GM23338 (cell line): ENCODE measurements at regions not wholly inside any gene's neighbourhood (a gene's known extent, or its start where the extent isn't known, plus 50 kb on each side); places are given as distances from the start of the nearest gene placed in this dataset.

Source experiments
- ATAC-seq: fragments of 200-7000 bp; cut with Tn5 transposase; 3 replicates; pipeline ENCODE4 v1.9.1; 2020
- DNase-seq: peaks from one replicate; pipeline ENCODE4 v3.0.0-alpha.2; 2015; ENCODE audit warnings: low spot score
- H2AFZ ChIP-seq: fragments of 200-600 bp; sonication (generic); 2 replicates; pipeline ENCODE4 v1.8.0; 2016; ENCODE audit warnings: antibody characterized with exemption, mild to moderate bottlenecking, moderate library complexity
- H3F3A ChIP-seq: fragments of 200-600 bp; sonication (generic); replicated peaks from 2 replicates; pipeline ENCODE4 v1.8.0; 2017; ENCODE audit warnings: antibody characterized with exemption, mixed run types, low read depth
- H3K27ac ChIP-seq: fragments of 200-600 bp; sonication (generic); 2 replicates; pipeline ENCODE4 v1.6.1; 2016; ENCODE audit warnings: low read depth
- H3K27me3 ChIP-seq: fragments of 200-600 bp; sonication (generic); 2 replicates; pipeline ENCODE4 v1.8.0; 2016; ENCODE audit warnings: mild to moderate bottlenecking, mixed run types, moderate library complexity; ENCODE audit not compliant: insufficient read depth
- H3K36me3 ChIP-seq: fragments of 200-600 bp; sonication (generic); 2 replicates; pipeline ENCODE4 v1.8.0; 2016; ENCODE audit warnings: mild to moderate bottlenecking; ENCODE audit not compliant: insufficient read depth
- H3K4me1 ChIP-seq: fragments of 200-600 bp; sonication (generic); 2 replicates; pipeline ENCODE4 v1.8.0; 2016; ENCODE audit warnings: mild to moderate bottlenecking, moderate library complexity; ENCODE audit not compliant: insufficient read depth
- H3K4me2 ChIP-seq: fragments of 200-600 bp; sonication (generic); 2 replicates; pipeline ENCODE4 v1.7.1; 2017; ENCODE audit warnings: mixed run types
- H3K4me3 ChIP-seq: fragments of 200-600 bp; sonication (generic); 2 replicates; pipeline ENCODE4 v1.6.1; 2016; ENCODE audit warnings: mixed run types
- H3K79me2 ChIP-seq: fragments of 200-600 bp; sonication (generic); replicated peaks from 2 replicates; pipeline ENCODE4 v1.8.0; 2017; ENCODE audit warnings: mild to moderate bottlenecking; ENCODE audit not compliant: insufficient read depth
- H3K9me2 ChIP-seq: fragments of 200-600 bp; sonication (generic); 2 replicates; pipeline ENCODE4 v1.8.0; 2017; ENCODE audit not compliant: insufficient read depth
- H4K20me1 ChIP-seq: fragments of 200-600 bp; sonication (generic); replicated peaks from 2 replicates; pipeline ENCODE4 v1.8.0; 2017; ENCODE audit warnings: mild to moderate bottlenecking; ENCODE audit not compliant: insufficient read depth
- H3K27ac Mint-ChIP-seq: 2 replicates; pipeline ENCODE4 v1.8.0; 2020; ENCODE audit warnings: inconsistent platforms, mild to moderate bottlenecking, moderate library complexity, mixed read lengths
- H3K27me3 Mint-ChIP-seq: 3 replicates; pipeline ENCODE4 v1.8.0; 2022; ENCODE audit warnings: low read depth, mild to moderate bottlenecking, moderate library complexity, mixed read lengths, inconsistent platforms; ENCODE audit not compliant: insufficient read depth, poor library complexity
- H3K36me3 Mint-ChIP-seq: 3 replicates; pipeline ENCODE4 v1.8.0; 2021; ENCODE audit warnings: low read depth, mild to moderate bottlenecking, inconsistent platforms, moderate library complexity, mixed read lengths
- H3K4me1 Mint-ChIP-seq: 3 replicates; pipeline ENCODE4 v1.8.0; 2020; ENCODE audit warnings: mild to moderate bottlenecking, inconsistent platforms, mixed read lengths
- H3K4me3 Mint-ChIP-seq: 3 replicates; pipeline ENCODE4 v1.8.0; 2021; ENCODE audit warnings: moderate library complexity, mild to moderate bottlenecking, inconsistent platforms, mixed read lengths
- H3K9me3 Mint-ChIP-seq: 3 replicates; pipeline ENCODE4 v1.8.0; 2020; ENCODE audit warnings: moderate library complexity, mild to moderate bottlenecking, inconsistent platforms, mixed read lengths
- CREB1 ChIP-seq: fragments of 250-450 bp; sonication (Bioruptor Pico); IDR thresholded peaks from 2 replicates; pipeline ENCODE4 v1.5.0; 2020; ENCODE audit warnings: low read depth, mild to moderate bottlenecking, moderate library complexity
- EZH2 ChIP-seq: fragments of 200-600 bp; sonication (generic); IDR thresholded peaks from one replicate; pipeline ENCODE4 v1.8.0; 2017; ENCODE audit warnings: antibody characterized with exemption, mild to moderate bottlenecking, low read depth; ENCODE audit not compliant: unreplicated experiment
- EZH2phosphoT487 ChIP-seq: fragments of 200-600 bp; sonication (generic); IDR thresholded peaks from one replicate; pipeline ENCODE4 v1.8.1; 2018; ENCODE audit warnings: antibody characterized with exemption; ENCODE audit not compliant: unreplicated experiment
- JUNB ChIP-seq: IDR thresholded peaks from one replicate; pipeline ENCODE4 v1.6.1; 2016; ENCODE audit warnings: antibody characterized with exemption; ENCODE audit not compliant: unreplicated experiment
- NANOG ChIP-seq: IDR thresholded peaks from 2 replicates; pipeline ENCODE4 v1.6.1; 2016; ENCODE audit warnings: antibody characterized with exemption, borderline replicate concordance
- POLR2AphosphoS5 ChIP-seq: IDR thresholded peaks from 2 replicates; pipeline ENCODE4 v1.6.1; 2016; ENCODE audit warnings: antibody characterized with exemption, low read depth
- STAT1 ChIP-seq: IDR thresholded peaks from one replicate; pipeline ENCODE4 v1.6.1; 2016; ENCODE audit warnings: antibody characterized with exemption; ENCODE audit not compliant: unreplicated experiment
- ZNF114 ChIP-seq: fragments of 250-450 bp; sonication (Bioruptor Pico); IDR thresholded peaks from 2 replicates; pipeline ENCODE4 v1.5.0; 2020; ENCODE audit warnings: mild to moderate bottlenecking, moderate library complexity
- ZNF331 ChIP-seq: fragments of 250-450 bp; sonication (Bioruptor Pico); IDR thresholded peaks from 2 replicates; pipeline ENCODE4 v1.5.0; 2020; ENCODE audit warnings: low read depth, mild to moderate bottlenecking, moderate library complexity
- TF ChIP-seq, protein P1 (sequence below): IDR thresholded peaks from 2 replicates; pipeline ENCODE4 v1.6.1; 2016; ENCODE audit warnings: antibody characterized with exemption
- TF ChIP-seq, protein P2 (sequence below), 2 experiments: fragments of 200-600 bp in 1 of 2; sonication (generic) in 1 of 2; conservative IDR thresholded peaks; 2 replicates each; pipeline versions ENCODE4 v1.5.1 to v1.6.1; 2016 to 2017; ENCODE audit warnings: antibody characterized with exemption in 2 of 2, low read depth in 2 of 2, mild to moderate bottlenecking in 2 of 2, moderate library complexity in 1 of 2
- TF ChIP-seq, protein P3 (sequence below): IDR thresholded peaks from one replicate; pipeline ENCODE4 v1.6.1; 2018; ENCODE audit warnings: antibody characterized with exemption; ENCODE audit not compliant: unreplicated experiment
- TF ChIP-seq, protein P4 (sequence below): fragments of 250-450 bp; sonication (Bioruptor Pico); IDR thresholded peaks from 2 replicates; pipeline ENCODE4 v1.5.0; 2020; ENCODE audit warnings: mild to moderate bottlenecking, moderate library complexity

DNA sequence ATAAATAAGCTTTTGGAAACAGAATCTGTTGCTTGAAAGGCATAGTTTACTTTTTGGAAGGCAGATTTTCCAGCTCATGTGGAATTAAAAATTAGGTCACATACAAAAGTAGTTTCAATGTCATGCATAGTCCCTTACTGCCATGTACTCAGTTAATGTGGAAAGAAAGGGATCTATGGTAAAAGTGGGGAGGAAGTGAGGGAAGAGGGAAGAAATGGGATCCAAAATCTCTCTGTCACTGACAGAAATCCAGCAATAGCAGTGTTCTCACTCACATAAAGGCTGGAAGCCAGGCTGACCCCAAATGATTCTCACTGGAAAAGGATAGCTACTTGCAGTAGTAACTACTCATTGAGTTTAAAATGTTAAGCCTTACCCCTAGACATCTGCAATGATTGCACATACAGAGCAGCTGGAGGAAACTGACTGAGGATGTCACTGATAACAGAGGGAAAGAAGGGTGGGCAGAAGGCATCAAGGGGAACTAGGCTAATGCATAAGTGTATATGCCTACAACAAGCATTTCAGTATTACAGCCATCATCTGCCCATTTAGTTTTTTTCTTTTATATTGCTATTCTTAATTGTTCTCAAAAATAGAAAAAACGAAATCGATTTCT is 445.6 kb downstream of the FAT4 start:
- no peaks in the 10 kb centered on the region for H3K36me3 Mint-ChIP-seq
- no peaks in the 10 kb centered on the region; the same call in 2 of the 3 replicates for H3K9me3 Mint-ChIP-seq
- Histone ChIP-seq H2AFZ (0 out of 2 replicates have a peak overlapping the region, but pooled peaks have one; percentile 33), H3K4me3 (no peak overlapping the region), H3K4me1 (no peaks in the 10 kb centered on the region), H4K20me1 (no peaks in the 10 kb centered on the region), H3K4me2 (no peak overlapping the region), H3K36me3 (no peaks in the 10 kb centered on the region), H3F3A (no peaks in the 10 kb centered on the region), H3K27ac (no peak overlapping the region), H3K27me3 (no peaks in the 10 kb centered on the region), H3K9me2 (no peaks in the 10 kb centered on the region), H3K79me2 (no peaks in the 10 kb centered on the region)
- H3K27ac Mint-ChIP-seq: no peak overlapping the region
- H3K27me3 Mint-ChIP-seq: no peaks in the 10 kb centered on the region
- TF ChIP-seq, protein P1, sequence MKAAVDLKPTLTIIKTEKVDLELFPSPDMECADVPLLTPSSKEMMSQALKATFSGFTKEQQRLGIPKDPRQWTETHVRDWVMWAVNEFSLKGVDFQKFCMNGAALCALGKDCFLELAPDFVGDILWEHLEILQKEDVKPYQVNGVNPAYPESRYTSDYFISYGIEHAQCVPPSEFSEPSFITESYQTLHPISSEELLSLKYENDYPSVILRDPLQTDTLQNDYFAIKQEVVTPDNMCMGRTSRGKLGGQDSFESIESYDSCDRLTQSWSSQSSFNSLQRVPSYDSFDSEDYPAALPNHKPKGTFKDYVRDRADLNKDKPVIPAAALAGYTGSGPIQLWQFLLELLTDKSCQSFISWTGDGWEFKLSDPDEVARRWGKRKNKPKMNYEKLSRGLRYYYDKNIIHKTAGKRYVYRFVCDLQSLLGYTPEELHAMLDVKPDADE: no peak
- no peak for TF ChIP-seq JUNB
- TF ChIP-seq EZH2phosphoT487: no peak
- TF ChIP-seq, protein P2, sequence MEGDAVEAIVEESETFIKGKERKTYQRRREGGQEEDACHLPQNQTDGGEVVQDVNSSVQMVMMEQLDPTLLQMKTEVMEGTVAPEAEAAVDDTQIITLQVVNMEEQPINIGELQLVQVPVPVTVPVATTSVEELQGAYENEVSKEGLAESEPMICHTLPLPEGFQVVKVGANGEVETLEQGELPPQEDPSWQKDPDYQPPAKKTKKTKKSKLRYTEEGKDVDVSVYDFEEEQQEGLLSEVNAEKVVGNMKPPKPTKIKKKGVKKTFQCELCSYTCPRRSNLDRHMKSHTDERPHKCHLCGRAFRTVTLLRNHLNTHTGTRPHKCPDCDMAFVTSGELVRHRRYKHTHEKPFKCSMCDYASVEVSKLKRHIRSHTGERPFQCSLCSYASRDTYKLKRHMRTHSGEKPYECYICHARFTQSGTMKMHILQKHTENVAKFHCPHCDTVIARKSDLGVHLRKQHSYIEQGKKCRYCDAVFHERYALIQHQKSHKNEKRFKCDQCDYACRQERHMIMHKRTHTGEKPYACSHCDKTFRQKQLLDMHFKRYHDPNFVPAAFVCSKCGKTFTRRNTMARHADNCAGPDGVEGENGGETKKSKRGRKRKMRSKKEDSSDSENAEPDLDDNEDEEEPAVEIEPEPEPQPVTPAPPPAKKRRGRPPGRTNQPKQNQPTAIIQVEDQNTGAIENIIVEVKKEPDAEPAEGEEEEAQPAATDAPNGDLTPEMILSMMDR (conservative IDR thresholded peaks at IDR 0.05; ENCODE audit: low read depth in 2 of 2): no peak
- TF ChIP-seq EZH2: no peak
- TF ChIP-seq, protein P3, sequence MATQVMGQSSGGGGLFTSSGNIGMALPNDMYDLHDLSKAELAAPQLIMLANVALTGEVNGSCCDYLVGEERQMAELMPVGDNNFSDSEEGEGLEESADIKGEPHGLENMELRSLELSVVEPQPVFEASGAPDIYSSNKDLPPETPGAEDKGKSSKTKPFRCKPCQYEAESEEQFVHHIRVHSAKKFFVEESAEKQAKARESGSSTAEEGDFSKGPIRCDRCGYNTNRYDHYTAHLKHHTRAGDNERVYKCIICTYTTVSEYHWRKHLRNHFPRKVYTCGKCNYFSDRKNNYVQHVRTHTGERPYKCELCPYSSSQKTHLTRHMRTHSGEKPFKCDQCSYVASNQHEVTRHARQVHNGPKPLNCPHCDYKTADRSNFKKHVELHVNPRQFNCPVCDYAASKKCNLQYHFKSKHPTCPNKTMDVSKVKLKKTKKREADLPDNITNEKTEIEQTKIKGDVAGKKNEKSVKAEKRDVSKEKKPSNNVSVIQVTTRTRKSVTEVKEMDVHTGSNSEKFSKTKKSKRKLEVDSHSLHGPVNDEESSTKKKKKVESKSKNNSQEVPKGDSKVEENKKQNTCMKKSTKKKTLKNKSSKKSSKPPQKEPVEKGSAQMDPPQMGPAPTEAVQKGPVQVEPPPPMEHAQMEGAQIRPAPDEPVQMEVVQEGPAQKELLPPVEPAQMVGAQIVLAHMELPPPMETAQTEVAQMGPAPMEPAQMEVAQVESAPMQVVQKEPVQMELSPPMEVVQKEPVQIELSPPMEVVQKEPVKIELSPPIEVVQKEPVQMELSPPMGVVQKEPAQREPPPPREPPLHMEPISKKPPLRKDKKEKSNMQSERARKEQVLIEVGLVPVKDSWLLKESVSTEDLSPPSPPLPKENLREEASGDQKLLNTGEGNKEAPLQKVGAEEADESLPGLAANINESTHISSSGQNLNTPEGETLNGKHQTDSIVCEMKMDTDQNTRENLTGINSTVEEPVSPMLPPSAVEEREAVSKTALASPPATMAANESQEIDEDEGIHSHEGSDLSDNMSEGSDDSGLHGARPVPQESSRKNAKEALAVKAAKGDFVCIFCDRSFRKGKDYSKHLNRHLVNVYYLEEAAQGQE: no peak
- no peak for TF ChIP-seq NANOG
- TF ChIP-seq, protein P4, sequence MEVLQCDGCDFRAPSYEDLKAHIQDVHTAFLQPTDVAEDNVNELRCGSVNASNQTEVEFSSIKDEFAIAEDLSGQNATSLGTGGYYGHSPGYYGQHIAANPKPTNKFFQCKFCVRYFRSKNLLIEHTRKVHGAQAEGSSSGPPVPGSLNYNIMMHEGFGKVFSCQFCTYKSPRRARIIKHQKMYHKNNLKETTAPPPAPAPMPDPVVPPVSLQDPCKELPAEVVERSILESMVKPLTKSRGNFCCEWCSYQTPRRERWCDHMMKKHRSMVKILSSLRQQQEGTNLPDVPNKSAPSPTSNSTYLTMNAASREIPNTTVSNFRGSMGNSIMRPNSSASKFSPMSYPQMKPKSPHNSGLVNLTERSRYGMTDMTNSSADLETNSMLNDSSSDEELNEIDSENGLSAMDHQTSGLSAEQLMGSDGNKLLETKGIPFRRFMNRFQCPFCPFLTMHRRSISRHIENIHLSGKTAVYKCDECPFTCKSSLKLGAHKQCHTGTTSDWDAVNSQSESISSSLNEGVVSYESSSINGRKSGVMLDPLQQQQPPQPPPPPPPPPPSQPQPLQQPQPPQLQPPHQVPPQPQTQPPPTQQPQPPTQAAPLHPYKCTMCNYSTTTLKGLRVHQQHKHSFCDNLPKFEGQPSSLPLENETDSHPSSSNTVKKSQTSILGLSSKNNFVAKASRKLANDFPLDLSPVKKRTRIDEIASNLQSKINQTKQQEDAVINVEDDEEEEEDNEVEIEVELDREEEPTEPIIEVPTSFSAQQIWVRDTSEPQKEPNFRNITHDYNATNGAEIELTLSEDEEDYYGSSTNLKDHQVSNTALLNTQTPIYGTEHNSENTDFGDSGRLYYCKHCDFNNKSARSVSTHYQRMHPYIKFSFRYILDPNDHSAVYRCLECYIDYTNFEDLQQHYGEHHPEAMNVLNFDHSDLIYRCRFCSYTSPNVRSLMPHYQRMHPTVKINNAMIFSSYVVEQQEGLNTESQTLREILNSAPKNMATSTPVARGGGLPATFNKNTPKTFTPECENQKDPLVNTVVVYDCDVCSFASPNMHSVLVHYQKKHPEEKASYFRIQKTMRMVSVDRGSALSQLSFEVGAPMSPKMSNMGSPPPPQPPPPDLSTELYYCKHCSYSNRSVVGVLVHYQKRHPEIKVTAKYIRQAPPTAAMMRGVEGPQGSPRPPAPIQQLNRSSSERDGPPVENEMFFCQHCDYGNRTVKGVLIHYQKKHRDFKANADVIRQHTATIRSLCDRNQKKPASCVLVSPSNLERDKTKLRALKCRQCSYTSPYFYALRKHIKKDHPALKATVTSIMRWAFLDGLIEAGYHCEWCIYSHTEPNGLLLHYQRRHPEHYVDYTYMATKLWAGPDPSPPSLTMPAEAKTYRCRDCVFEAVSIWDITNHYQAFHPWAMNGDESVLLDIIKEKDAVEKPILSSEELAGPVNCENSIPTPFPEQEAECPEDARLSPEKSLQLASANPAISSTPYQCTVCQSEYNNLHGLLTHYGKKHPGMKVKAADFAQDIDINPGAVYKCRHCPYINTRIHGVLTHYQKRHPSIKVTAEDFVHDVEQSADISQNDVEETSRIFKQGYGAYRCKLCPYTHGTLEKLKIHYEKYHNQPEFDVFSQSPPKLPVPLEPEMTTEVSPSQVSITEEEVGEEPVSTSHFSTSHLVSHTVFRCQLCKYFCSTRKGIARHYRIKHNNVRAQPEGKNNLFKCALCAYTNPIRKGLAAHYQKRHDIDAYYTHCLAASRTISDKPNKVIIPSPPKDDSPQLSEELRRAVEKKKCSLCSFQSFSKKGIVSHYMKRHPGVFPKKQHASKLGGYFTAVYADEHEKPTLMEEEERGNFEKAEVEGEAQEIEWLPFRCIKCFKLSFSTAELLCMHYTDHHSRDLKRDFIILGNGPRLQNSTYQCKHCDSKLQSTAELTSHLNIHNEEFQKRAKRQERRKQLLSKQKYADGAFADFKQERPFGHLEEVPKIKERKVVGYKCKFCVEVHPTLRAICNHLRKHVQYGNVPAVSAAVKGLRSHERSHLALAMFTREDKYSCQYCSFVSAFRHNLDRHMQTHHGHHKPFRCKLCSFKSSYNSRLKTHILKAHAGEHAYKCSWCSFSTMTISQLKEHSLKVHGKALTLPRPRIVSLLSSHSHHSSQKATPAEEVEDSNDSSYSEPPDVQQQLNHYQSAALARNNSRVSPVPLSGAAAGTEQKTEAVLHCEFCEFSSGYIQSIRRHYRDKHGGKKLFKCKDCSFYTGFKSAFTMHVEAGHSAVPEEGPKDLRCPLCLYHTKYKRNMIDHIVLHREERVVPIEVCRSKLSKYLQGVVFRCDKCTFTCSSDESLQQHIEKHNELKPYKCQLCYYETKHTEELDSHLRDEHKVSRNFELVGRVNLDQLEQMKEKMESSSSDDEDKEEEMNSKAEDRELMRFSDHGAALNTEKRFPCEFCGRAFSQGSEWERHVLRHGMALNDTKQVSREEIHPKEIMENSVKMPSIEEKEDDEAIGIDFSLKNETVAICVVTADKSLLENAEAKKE (CRISPR knock-in tag): no peak
- no peak for TF ChIP-seq STAT1
- TF ChIP-seq POLR2AphosphoS5: no peak
- TF ChIP-seq ZNF114 (CRISPR knock-in tag): no peak
- TF ChIP-seq ZNF331 (CRISPR knock-in tag): no peak
- no peak for TF ChIP-seq CREB1 (CRISPR knock-in tag)
- DNase-seq (no peak), ATAC-seq (no peak)
- no peaks in the 10 kb centered on the region for H3K4me1 Mint-ChIP-seq
- no peak overlapping the region for H3K4me3 Mint-ChIP-seq
